Karpas-422 (cell line): ENCODE measurements at regions not wholly inside any gene's neighbourhood (a gene's known extent, or its start where the extent isn't known, plus 50 kb on each side); places are given as distances from the start of the nearest gene placed in this dataset.

ENCODE experiments used
- DNase-seq: peaks from one replicate; pipeline ENCODE4 v3.0.0-alpha.2; 2015
- H2AFZ ChIP-seq: fragments of 200-600 bp; sonication (generic); 2 replicates; pipeline ENCODE4 v1.6.1; 2014; ENCODE audit warnings: antibody characterized with exemption, low read length, mixed read lengths
- H3K27ac ChIP-seq: fragments of 200-600 bp; sonication (generic); 2 replicates; pipeline ENCODE4 v1.5.1; 2014; ENCODE audit warnings: mild to moderate bottlenecking, low read length, moderate library complexity
- H3K27me3 ChIP-seq: fragments of 200-600 bp; sonication (generic); 2 replicates; pipeline ENCODE4 v1.6.1; 2014; ENCODE audit warnings: low read length, mixed read lengths
- H3K36me3 ChIP-seq: fragments of 200-600 bp; sonication (generic); 2 replicates; pipeline ENCODE4 v1.6.1; 2014; ENCODE audit warnings: low read length, mixed read lengths; ENCODE audit not compliant: insufficient read depth
- H3K4me1 ChIP-seq: fragments of 200-600 bp; sonication (generic); 2 replicates; pipeline ENCODE4 v1.6.1; 2014; ENCODE audit warnings: mild to moderate bottlenecking, low read length, mixed read lengths
- H3K4me2 ChIP-seq: fragments of 200-600 bp; sonication (generic); 2 replicates; pipeline ENCODE4 v1.6.1; 2014; ENCODE audit warnings: low read length, low read depth, mild to moderate bottlenecking; ENCODE audit not compliant: poor library complexity, severe bottlenecking
- H3K4me3 ChIP-seq: fragments of 200-600 bp; sonication (generic); 2 replicates; pipeline ENCODE4 v1.5.1; 2014; ENCODE audit warnings: mild to moderate bottlenecking, antibody characterized with exemption, low read length, mixed read lengths
- H3K79me2 ChIP-seq: fragments of 200-600 bp; sonication (generic); 2 replicates; pipeline ENCODE4 v1.6.1; 2014; ENCODE audit warnings: mild to moderate bottlenecking, low read length, mixed read lengths
- H3K9ac ChIP-seq: fragments of 200-600 bp; sonication (generic); 2 replicates; pipeline ENCODE4 v1.6.0; 2014; ENCODE audit warnings: low read length
- H3K9me2 ChIP-seq: fragments of 200-600 bp; sonication (generic), shearing (Covaris generic); replicated peaks from 2 replicates; pipeline ENCODE4 v1.6.0; 2014; ENCODE audit warnings: mild to moderate bottlenecking, low read length, moderate library complexity; ENCODE audit not compliant: insufficient read depth
- H3K9me3 ChIP-seq: fragments of 300-700, 200-600 bp; sonication (generic); 2 replicates; pipeline ENCODE4 v1.6.1; 2014; ENCODE audit warnings: low read length, mixed read lengths
- H4K20me1 ChIP-seq: fragments of 200-600 bp; sonication (generic); 2 replicates; pipeline ENCODE4 v1.6.1; 2014; ENCODE audit warnings: mild to moderate bottlenecking, antibody characterized with exemption, low read length, low read depth; ENCODE audit not compliant: insufficient read depth

DNA sequence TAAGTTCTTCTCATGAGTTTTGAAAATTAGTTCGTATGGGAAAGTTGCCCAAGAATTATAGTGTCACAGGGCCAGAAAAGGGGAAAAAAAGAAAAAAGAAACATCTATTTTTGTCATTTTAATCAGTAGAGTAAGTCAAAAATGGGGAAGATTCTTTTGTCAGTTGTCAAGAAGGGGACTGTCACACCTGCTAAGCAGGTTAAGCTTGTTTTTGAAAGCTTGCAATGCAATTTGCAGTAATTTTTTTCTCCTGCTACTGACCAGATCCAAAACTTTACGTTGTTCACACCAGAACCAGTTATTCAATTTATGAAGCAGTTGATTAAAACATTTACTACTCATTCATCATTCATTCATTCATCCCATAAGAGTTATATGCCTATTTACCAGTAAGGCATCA lies 171.4 kb downstream of the SOX4 start:
- Histone ChIP-seq H3K9me2 (no peaks in the 10 kb centered on the region), H3K27me3 (no peaks in the 10 kb centered on the region), H3K36me3 (no peaks in the 10 kb centered on the region), H4K20me1 (no peaks in the 10 kb centered on the region), H3K4me2 (no peak overlapping the region), H3K4me3 (no peak overlapping the region), H3K27ac (no peak overlapping the region), H3K9me3 (no peaks in the 10 kb centered on the region), H3K79me2 (no peaks in the 10 kb centered on the region), H3K4me1 (no peaks in the 10 kb centered on the region), H3K9ac (no peak overlapping the region), H2AFZ (no peak overlapping the region)
- no peak for DNase-seq

DNA sequence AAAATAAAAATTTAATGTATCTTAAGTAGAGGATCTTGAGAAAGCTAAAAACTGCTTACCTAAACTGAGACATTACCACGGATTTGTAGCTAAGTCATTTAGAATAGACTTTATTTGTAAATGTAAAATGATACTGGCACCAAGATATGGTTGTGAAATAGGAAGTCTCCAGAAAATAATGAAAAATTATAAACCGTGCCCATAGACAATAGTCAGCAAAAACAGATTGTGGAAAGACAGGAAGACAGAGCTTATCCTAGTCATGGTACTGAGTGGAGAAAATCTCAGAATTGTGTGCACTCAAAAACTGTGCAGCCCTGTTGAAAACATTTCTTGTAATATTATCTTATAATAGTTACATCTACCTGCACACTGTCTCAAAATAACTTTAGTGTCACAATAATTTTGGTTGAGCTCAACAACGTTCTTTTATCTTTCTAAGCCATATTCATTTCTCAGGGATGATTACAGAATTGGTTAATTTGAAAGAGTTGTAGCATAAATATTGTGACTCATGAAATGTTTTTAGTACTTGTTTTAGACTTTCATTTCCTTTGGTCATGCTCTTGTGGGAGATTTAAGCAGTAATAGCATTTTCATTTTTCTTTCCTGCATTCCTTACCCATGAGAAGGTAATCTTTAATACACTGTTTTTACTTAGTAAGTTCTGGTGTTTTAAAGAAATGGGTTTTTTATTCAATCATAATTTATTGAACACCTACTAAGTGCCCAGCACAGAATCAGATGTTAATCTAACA lies 174.5 kb downstream of the SOX4 start:
- Histone ChIP-seq H3K4me3 (no peak overlapping the region), H3K27me3 (no peaks in the 10 kb centered on the region), H4K20me1 (no peaks in the 10 kb centered on the region), H3K36me3 (no peaks in the 10 kb centered on the region), H3K9ac (no peak overlapping the region), H3K27ac (no peak overlapping the region), H3K9me3 (no peaks in the 10 kb centered on the region), H3K4me2 (no peak overlapping the region), H2AFZ (no peak overlapping the region), H3K9me2 (no peaks in the 10 kb centered on the region), H3K4me1 (no peaks in the 10 kb centered on the region), H3K79me2 (no peaks in the 10 kb centered on the region)
- DNase-seq = no peak

DNA sequence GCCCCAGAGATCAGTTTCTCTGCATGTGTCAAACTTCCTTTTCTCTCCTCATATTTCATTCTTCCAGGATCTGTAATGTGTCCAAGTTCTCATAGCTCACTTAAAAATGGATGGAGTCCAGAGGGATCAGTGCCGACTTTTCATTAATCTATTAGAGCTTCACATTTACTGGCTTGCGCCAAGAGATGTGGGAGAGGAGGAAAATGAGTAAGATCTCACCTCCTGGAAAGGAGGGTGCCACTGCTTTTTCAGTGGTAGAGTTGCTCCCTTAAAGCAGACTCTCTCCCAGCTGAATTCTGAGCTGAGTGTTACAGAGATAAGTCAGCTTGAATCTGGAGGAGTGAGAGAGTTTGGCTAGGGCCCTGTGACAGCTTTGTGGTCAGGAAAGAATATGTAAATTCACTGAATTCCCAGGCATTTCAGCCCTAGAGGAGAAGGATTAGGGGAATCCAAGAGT lies 175.9 kb downstream of the SOX4 start:
- H4K20me1 ChIP-seq = no peaks in the 10 kb centered on the region
- H3K9me3 ChIP-seq = no peaks in the 10 kb centered on the region
- no peaks in the 10 kb centered on the region for H3K4me1 ChIP-seq
- H3K4me3 ChIP-seq = no peak overlapping the region
- H3K79me2 ChIP-seq = no peaks in the 10 kb centered on the region
- no peaks in the 10 kb centered on the region for H3K36me3 ChIP-seq
- DNase-seq = no peak
- no peak overlapping the region for H3K9ac ChIP-seq
- no peaks in the 10 kb centered on the region for H3K27me3 ChIP-seq
- no peak overlapping the region for H2AFZ ChIP-seq
- H3K4me2 ChIP-seq = no peak overlapping the region
- H3K9me2 ChIP-seq = no peaks in the 10 kb centered on the region
- H3K27ac ChIP-seq = no peak overlapping the region

DNA sequence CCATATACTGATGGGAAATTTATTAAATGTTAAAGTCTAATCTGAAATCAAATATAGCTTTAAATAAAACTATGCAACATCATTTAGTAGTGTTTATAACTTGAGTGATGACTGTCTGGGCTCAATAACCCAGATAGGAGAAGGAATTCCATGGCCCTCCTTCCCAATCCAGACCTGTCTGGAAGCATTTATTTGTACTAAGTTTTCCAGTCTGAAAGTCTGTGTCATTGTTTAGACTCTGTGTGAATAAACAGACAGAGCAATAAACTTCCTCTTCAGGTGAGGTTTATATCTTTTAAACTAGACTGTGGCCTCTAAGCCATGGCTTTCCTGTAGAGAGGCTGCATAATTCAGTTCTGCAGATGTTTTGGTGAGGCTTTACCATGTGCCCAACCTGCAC lies 176.4 kb downstream of the SOX4 start:
- Histone ChIP-seq H4K20me1 (no peaks in the 10 kb centered on the region), H3K27ac (no peak overlapping the region), H3K79me2 (no peaks in the 10 kb centered on the region), H3K4me1 (no peaks in the 10 kb centered on the region), H3K9me2 (no peaks in the 10 kb centered on the region), H3K4me2 (no peak overlapping the region), H3K9me3 (no peaks in the 10 kb centered on the region), H3K36me3 (no peaks in the 10 kb centered on the region), H2AFZ (no peak overlapping the region), H3K4me3 (no peak overlapping the region), H3K27me3 (no peaks in the 10 kb centered on the region), H3K9ac (no peak overlapping the region)
- DNase-seq = no peak

DNA sequence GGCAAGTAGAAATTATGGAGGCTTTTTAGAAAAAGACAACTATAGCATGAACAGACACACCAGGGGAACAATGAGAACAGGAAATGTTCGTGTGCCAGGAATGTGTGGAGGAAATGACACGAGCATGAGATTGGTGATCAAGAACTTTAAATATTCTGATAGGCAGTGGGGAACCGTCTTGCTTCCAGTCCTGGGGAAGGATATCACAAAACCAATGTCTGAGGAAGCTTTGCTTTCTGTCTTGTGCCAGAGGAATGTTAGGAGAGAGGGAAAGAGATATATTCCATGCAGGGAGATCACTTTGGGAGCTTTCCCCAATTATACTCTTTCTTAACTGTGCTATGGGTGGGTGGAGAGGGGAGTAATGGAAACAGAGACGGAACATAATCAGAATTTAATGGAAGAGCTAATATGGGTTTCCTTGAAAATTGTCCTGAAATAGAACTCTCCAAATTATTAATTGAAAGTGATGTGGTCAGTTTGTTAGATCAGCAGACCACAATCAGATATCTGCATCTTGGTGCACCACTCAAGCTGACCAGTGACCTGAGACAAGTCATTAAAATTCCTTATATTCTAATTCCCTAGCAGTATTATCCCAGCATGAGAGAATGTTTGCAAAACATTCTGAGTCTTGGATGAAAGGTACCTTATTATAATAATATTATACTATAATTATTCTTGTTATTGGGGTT lies 178.2 kb downstream of the SOX4 start:
- Histone ChIP-seq H3K4me2 (no peak overlapping the region), H3K79me2 (no peaks in the 10 kb centered on the region), H3K9me2 (no peaks in the 10 kb centered on the region), H3K27me3 (no peaks in the 10 kb centered on the region), H3K4me3 (no peak overlapping the region), H3K9me3 (no peaks in the 10 kb centered on the region), H4K20me1 (no peaks in the 10 kb centered on the region), H2AFZ (no peak overlapping the region), H3K4me1 (no peaks in the 10 kb centered on the region), H3K36me3 (no peaks in the 10 kb centered on the region), H3K27ac (no peak overlapping the region), H3K9ac (no peak overlapping the region)
- no peak for DNase-seq

DNA sequence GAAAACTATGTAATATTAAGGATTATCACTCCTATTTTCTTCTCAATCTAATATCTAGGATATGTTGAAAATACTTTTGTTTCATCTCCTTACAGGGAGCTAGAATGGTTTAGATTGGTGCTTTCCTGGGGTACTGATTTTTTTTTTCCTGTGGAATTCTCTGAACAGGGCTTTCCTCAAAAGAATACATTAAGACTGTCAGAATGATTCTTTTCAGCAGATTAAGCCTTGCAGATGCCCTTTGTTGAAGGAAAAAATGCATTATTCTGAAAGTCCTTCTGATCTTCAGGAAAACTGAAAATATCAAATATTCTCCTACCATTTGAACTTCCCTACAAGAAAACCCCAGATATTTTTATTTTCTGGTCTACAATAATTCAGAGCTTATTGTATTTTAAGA lies 178.9 kb downstream of the SOX4 start:
- Histone ChIP-seq H3K9me2 (no peaks in the 10 kb centered on the region), H3K36me3 (no peaks in the 10 kb centered on the region), H4K20me1 (no peaks in the 10 kb centered on the region), H2AFZ (no peak overlapping the region), H3K27ac (no peak overlapping the region), H3K4me2 (no peak overlapping the region), H3K9me3 (no peaks in the 10 kb centered on the region), H3K79me2 (no peaks in the 10 kb centered on the region), H3K9ac (no peak overlapping the region), H3K27me3 (no peaks in the 10 kb centered on the region), H3K4me1 (no peaks in the 10 kb centered on the region), H3K4me3 (no peak overlapping the region)
- no peak for DNase-seq

DNA sequence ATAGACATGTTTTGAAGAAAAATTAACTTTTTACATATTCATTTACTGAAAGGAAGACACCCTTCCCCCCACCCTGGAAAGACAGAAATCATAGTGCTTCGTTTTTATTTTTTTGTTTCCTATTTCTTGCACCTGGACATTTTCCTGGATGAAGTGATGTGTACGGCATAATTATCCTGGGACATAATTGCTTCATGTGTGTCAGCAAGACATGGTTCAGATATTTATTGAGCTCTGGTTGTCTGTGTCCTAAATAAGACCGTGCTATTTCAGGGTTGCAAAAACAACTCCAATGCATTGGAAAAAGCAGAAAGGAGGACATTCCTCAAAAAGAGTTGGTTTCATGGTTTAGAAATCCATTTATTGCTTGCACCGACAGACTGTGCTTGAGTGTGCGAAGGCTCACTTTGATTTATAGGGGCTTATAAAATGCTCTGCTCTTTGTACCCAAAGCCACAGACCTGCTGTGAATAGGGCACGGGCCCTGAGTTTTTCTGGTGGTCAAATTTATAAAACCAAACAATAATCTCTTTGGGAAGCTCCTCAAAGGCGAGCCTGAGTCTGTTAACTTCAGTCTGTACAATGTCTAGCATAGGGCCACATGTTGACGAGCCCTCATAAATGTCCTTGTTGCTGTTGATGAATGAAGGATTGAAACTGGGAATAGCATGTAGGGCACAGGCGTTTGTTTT lies 179.5 kb downstream of the SOX4 start:
- H2AFZ ChIP-seq = no peak overlapping the region
- DNase-seq = no peak
- no peak overlapping the region for H3K4me3 ChIP-seq
- no peaks in the 10 kb centered on the region for H3K4me1 ChIP-seq
- no peaks in the 10 kb centered on the region for H3K79me2 ChIP-seq
- H3K36me3 ChIP-seq = no peaks in the 10 kb centered on the region
- no peak overlapping the region for H3K27ac ChIP-seq
- H3K9me2 ChIP-seq = no peaks in the 10 kb centered on the region
- H3K9me3 ChIP-seq = no peaks in the 10 kb centered on the region
- no peak overlapping the region for H3K9ac ChIP-seq
- H3K4me2 ChIP-seq = no peak overlapping the region
- no peaks in the 10 kb centered on the region for H4K20me1 ChIP-seq
- H3K27me3 ChIP-seq = no peaks in the 10 kb centered on the region

DNA sequence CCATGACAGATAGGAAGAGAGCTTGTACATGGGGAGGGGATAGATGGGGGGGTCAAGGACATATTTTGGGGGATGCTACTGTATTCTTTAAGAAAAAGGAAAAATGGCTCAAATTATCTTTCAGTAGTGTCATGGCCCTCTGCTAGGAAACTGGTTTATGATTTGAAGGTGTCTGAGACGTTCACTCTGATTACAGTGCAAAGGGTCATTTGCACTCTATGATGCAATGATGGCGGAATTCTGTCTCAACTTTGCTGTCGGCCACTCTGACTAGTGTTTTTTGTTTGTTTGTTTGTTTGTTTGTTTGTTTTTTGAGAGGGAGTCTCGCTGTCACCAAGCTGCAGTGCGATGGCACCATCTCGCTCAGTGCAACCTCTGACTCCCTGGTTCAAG lies 180.0 kb downstream of the SOX4 start:
- no peak overlapping the region for H3K4me3 ChIP-seq
- no peak overlapping the region for H3K4me2 ChIP-seq
- H3K4me1 ChIP-seq = no peaks in the 10 kb centered on the region
- H3K27ac ChIP-seq = no peak overlapping the region
- no peaks in the 10 kb centered on the region for H3K9me2 ChIP-seq
- H3K27me3 ChIP-seq = no peaks in the 10 kb centered on the region
- H3K79me2 ChIP-seq = no peaks in the 10 kb centered on the region
- no peak overlapping the region for H3K9ac ChIP-seq
- H2AFZ ChIP-seq = no peak overlapping the region
- H3K9me3 ChIP-seq = no peaks in the 10 kb centered on the region
- no peaks in the 10 kb centered on the region for H3K36me3 ChIP-seq
- no peaks in the 10 kb centered on the region for H4K20me1 ChIP-seq
- no peak for DNase-seq
